PC-9 (cell line): ENCODE measurements at regions not wholly inside any gene's neighbourhood (a gene's known extent, or its start where the extent isn't known, plus 50 kb on each side); places are given as distances from the start of the nearest gene placed in this dataset.

Source experiments
- EZH2 ChIP-seq: fragments of 200-600 bp; sonication (generic); IDR thresholded peaks from 2 replicates; pipeline ENCODE4 v1.8.0; 2017; ENCODE audit warnings: antibody characterized with exemption, low read depth
- TF ChIP-seq, protein P1 (sequence below): fragments of 200-600 bp; sonication (generic); conservative IDR thresholded peaks from 2 replicates; pipeline ENCODE4 v1.6.1; 2017; ENCODE audit warnings: mixed run types, antibody characterized with exemption, mild to moderate bottlenecking, moderate library complexity

DNA sequence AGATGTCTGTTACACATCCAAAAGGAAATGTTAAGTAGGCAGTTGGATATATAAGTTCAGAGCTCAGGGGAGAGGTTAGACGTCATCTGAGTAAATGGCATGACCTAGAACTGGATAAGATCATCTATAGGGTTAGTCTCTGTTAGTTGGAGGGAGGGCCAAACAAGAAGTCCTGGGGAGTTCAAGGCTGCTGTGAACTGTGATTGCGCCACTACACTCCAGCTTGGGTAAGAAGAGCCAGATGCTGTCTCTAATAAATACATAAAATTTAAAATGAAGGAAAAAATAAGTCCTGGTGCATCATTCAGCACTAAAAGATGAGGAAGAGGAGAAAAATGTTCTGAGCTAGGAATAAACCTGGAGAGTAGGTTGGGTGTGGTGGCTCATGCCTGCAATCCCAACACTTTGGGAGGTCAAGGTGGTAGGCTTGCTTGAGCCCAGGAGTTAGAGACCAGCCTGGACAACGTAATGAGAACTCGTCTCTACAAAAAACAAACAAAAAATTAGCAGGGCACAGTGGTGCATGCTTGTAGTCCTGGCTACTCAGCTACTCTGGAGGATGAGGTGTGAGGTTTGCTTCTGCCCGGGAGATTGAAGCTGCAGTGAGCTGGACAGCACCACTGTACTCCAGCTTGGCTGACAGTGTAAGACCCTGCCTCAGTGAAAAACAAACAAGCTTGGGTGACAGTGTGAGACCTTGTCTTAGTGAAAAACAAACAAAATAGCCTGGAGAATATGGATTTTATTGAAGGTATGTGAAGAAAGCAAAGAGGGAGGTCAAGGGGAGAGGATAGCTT lies 123.6 kb downstream of the ACTBL2 start:
- TF ChIP-seq, protein P1, sequence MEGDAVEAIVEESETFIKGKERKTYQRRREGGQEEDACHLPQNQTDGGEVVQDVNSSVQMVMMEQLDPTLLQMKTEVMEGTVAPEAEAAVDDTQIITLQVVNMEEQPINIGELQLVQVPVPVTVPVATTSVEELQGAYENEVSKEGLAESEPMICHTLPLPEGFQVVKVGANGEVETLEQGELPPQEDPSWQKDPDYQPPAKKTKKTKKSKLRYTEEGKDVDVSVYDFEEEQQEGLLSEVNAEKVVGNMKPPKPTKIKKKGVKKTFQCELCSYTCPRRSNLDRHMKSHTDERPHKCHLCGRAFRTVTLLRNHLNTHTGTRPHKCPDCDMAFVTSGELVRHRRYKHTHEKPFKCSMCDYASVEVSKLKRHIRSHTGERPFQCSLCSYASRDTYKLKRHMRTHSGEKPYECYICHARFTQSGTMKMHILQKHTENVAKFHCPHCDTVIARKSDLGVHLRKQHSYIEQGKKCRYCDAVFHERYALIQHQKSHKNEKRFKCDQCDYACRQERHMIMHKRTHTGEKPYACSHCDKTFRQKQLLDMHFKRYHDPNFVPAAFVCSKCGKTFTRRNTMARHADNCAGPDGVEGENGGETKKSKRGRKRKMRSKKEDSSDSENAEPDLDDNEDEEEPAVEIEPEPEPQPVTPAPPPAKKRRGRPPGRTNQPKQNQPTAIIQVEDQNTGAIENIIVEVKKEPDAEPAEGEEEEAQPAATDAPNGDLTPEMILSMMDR, result no peak
- no peak for TF ChIP-seq EZH2
